Calu3 (cell line): ENCODE measurements at regions not wholly inside any gene's neighbourhood (a gene's known extent, or its start where the extent isn't known, plus 50 kb on each side); places are given as distances from the start of the nearest gene placed in this dataset.
"Not testable (repeated sequence)": the region's sequence is repeated elsewhere in the genome, so short reads cannot be mapped to it uniquely, and the experiment has no call there.

ENCODE experiments used
- BruUV-seq: library from RNA; stranded (reverse); fragments of 400-500 nt; replicated peaks from 2 replicates; lab custom pipeline; 2021; lab: Mats Ljungman, UMichigan
- CTCF ChIA-PET: fragments of 300-600 bp; sonication (Branson Sonifier 250); formaldehyde crosslinking; loops from one replicate; lab custom pipeline; 2022; ENCODE audit warnings: antibody characterized with exemption; lab: Charles Lee
- DNase-seq: peaks from one replicate; pipeline ENCODE4 v3.0.0; 2022
- H3K27ac Mint-ChIP-seq: one replicate; pipeline ENCODE4 v1.8.0; 2022; ENCODE audit warnings: mixed read lengths; ENCODE audit not compliant: unreplicated experiment
- H3K27me3 Mint-ChIP-seq: one replicate; pipeline ENCODE4 v1.8.0; 2022; ENCODE audit warnings: mixed read lengths; ENCODE audit not compliant: unreplicated experiment
- H3K36me3 Mint-ChIP-seq: one replicate; pipeline ENCODE4 v1.8.0; 2022; ENCODE audit warnings: mild to moderate bottlenecking, moderate library complexity, mixed read lengths; ENCODE audit not compliant: insufficient read depth, unreplicated experiment
- H3K4me1 Mint-ChIP-seq: one replicate; pipeline ENCODE4 v1.8.0; 2022; ENCODE audit warnings: mild to moderate bottlenecking, low read depth, mixed read lengths; ENCODE audit not compliant: unreplicated experiment
- H3K4me3 Mint-ChIP-seq: one replicate; pipeline ENCODE4 v1.8.0; 2022; ENCODE audit warnings: mild to moderate bottlenecking, low read depth, moderate library complexity, mixed read lengths; ENCODE audit not compliant: unreplicated experiment
- H3K9me3 Mint-ChIP-seq: one replicate; pipeline ENCODE4 v1.8.0; 2022; ENCODE audit warnings: low read depth, mixed read lengths; ENCODE audit not compliant: unreplicated experiment
- intact Hi-C: fragments of 100-400 bp; cut with micrococcal nuclease; formaldehyde crosslinking; loops from one replicate; pipeline ENCODE4 v1.10.0; 2022; ENCODE audit not compliant: unreplicated experiment
- TF ChIP-seq, protein P1 (sequence below): fragments of 200-600 bp; IDR thresholded peaks from one replicate; pipeline ENCODE4 v1.8.0; 2022; ENCODE audit warnings: antibody characterized with exemption; ENCODE audit not compliant: unreplicated experiment

DNA sequence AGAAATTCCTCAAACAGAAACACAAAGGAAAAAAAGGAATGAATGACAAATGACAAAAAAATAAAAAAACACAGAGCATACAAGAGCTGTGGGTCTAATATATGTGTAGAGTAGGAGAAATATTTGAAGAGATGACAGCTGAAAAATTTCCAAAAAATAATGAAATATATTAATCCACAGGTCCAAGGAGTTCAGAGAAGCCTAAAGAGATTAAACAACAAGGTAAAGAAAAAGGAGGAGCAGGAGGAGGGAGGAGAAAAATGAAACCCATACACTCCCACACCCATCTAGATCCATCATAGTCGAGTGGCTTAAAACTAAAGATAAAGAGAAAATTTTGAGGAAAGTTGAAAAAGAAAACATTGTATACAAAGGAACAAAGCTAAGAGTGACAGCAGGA lies 182.4 kb upstream of the MAP3K1 start:
- H3K9me3 Mint-ChIP-seq: peaks cover 4% of the 10 kb centered on the region
- CTCF ChIA-PET: no interaction called here
- intact Hi-C loops: no loop called here
- TF ChIP-seq, protein P1, sequence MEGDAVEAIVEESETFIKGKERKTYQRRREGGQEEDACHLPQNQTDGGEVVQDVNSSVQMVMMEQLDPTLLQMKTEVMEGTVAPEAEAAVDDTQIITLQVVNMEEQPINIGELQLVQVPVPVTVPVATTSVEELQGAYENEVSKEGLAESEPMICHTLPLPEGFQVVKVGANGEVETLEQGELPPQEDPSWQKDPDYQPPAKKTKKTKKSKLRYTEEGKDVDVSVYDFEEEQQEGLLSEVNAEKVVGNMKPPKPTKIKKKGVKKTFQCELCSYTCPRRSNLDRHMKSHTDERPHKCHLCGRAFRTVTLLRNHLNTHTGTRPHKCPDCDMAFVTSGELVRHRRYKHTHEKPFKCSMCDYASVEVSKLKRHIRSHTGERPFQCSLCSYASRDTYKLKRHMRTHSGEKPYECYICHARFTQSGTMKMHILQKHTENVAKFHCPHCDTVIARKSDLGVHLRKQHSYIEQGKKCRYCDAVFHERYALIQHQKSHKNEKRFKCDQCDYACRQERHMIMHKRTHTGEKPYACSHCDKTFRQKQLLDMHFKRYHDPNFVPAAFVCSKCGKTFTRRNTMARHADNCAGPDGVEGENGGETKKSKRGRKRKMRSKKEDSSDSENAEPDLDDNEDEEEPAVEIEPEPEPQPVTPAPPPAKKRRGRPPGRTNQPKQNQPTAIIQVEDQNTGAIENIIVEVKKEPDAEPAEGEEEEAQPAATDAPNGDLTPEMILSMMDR: no peak
- no peaks in the 10 kb centered on the region for H3K27me3 Mint-ChIP-seq
- peaks cover 43% of the 10 kb centered on the region for H3K4me1 Mint-ChIP-seq
- no peak overlapping the region for H3K27ac Mint-ChIP-seq
- no peak for DNase-seq
- BruUV-seq: no TSS peak
- H3K36me3 Mint-ChIP-seq: peaks cover 15% of the 10 kb centered on the region
- H3K4me3 Mint-ChIP-seq: no peak overlapping the region

DNA sequence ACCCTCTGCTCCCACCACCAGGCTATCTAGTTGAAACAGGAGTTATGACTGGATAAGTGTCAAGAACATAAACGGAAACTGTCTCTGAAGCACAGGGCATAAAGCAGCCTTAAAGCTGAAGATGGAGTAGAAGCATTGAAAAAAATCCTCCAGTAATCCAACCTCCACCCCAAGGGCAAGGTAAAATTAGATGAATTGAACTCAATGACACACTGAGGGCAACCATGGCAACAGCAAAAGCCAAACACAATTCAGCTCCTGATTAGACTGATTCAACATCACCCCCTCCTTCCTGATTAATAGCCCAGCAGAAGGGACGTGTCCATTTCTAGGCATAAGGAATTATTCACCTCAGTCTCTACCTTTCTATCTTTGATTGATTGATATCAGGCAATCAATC lies 183.2 kb upstream of the MAP3K1 start:
- H3K36me3 Mint-ChIP-seq: peaks cover 8% of the 10 kb centered on the region
- intact Hi-C loops: no loop called here
- H3K9me3 Mint-ChIP-seq: peaks cover 6% of the 10 kb centered on the region
- TF ChIP-seq, protein P1: no peak
- CTCF ChIA-PET: interaction anchor here (0.6 kb wide), 1 partner anchor 1317 kb away, joined by 4 read pairs; no protein-coding TSS in a partner anchor
- no peaks in the 10 kb centered on the region for H3K27me3 Mint-ChIP-seq
- no peak for DNase-seq
- H3K27ac Mint-ChIP-seq: no peak overlapping the region
- peaks cover 35% of the 10 kb centered on the region for H3K4me1 Mint-ChIP-seq
- no peak overlapping the region for H3K4me3 Mint-ChIP-seq
- no TSS peak for BruUV-seq

DNA sequence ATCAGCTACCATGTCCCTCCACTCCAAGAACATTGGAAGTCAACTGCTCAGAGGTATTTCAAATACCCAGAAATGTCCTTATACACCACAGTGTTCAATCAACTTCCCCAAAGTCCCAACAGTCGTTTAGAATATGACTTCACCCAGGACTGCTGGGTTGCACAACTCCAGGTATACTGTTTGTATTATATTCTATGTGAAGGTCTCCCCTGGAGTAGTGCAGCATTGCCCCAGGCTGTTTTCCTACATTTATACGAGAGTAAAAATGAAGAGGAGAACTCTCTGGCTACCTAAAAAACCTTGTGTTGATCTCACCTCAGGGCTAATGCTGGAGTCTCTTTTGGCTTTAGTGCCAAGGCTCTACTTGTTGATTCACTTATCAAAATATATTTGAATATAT lies 183.6 kb upstream of the MAP3K1 start:
- Mint-ChIP-seq H3K9me3 (peaks cover 6% of the 10 kb centered on the region), H3K27me3 (no peaks in the 10 kb centered on the region), H3K4me1 (peaks cover 31% of the 10 kb centered on the region), H3K4me3 (no peak overlapping the region), H3K27ac (no peak overlapping the region), H3K36me3 (peaks cover 5% of the 10 kb centered on the region)
- CTCF ChIA-PET: interaction anchor here (0.6 kb wide), 1 partner anchor 1316 kb away, joined by 4 read pairs; no protein-coding TSS in a partner anchor
- no peak for DNase-seq
- TF ChIP-seq, protein P1: no peak
- intact Hi-C loops: no loop called here
- BruUV-seq: no TSS peak

DNA sequence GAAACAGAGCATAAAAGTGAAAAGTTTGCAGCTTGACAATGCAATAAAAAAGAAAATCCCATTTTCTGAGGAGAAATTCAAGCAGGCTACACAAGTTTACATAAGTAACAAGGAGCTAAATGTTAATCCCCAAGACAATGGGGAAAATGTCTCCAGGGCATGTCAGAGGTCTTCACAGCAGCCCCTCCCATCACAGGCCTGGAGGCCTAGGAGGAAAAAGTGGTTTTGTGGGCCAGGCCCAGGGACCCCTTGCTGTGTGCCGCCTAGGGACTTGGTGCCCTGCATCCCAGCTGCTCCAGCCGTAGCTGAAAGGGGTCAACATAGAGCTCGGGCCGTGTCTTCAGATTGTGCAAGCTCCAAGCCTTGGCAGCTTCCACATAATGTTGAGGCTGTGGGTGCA lies 186.7 kb upstream of the MAP3K1 start:
- CTCF ChIA-PET, intact Hi-C loops, H3K36me3 Mint-ChIP-seq, BruUV-seq, H3K9me3 Mint-ChIP-seq, H3K4me3 Mint-ChIP-seq, H3K27me3 Mint-ChIP-seq, DNase-seq, H3K27ac Mint-ChIP-seq: not testable (repeated sequence)
- peaks cover 22% of the 10 kb centered on the region for H3K4me1 Mint-ChIP-seq

DNA sequence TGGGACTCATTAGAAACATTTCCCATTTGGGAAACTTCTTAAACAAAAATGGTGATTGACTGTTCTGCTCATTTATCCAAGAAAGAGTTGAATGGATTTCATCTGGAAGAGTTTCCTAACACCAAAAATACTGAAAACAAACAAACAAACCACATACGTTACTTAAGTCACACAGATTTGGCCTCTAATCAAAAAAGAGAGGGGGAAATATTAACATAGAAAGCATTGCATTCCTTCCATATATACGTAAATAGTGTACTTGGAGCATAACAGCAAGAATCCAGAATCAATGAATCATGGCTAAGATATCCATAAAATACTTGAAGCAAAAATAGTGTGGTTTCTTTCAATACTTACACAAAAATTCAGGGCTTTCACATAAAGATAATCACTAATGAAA lies 189.8 kb upstream of the MAP3K1 start:
- BruUV-seq: no TSS peak
- H3K9me3 Mint-ChIP-seq: peaks cover 6% of the 10 kb centered on the region
- no peaks in the 10 kb centered on the region for H3K4me1 Mint-ChIP-seq
- no peaks in the 10 kb centered on the region for H3K36me3 Mint-ChIP-seq
- DNase-seq: no peak
- no peak overlapping the region for H3K4me3 Mint-ChIP-seq
- H3K27ac Mint-ChIP-seq: no peak overlapping the region
- CTCF ChIA-PET: no interaction called here
- TF ChIP-seq, protein P1: no peak
- no peaks in the 10 kb centered on the region for H3K27me3 Mint-ChIP-seq
- intact Hi-C loops: no loop called here
